SKM-1 treated with dmso at 0.1 percent for 144 hours (cell line): ENCODE measurements at regions not wholly inside any gene's neighbourhood (a gene's known extent, or its start where the extent isn't known, plus 50 kb on each side); places are given as distances from the start of the nearest gene placed in this dataset.
"Not testable (repeated sequence)": the region's sequence is repeated elsewhere in the genome, so short reads cannot be mapped to it uniquely, and the experiment has no call there.

Source experiments
- DNase-seq: peaks from one replicate; lab custom pipeline; 2025; ENCODE audit not compliant: unreplicated experiment; lab: John Stamatoyannopoulos, UW

- no peak for DNase-seq
Observed at GRCh38 chr12:70008944-70009343, 183.9 kb downstream of the MYRFL start.

GRCh38 chr12:70011353-70011752 lies 186.3 kb downstream of the MYRFL start:
- DNase-seq, result no peak

DNA sequence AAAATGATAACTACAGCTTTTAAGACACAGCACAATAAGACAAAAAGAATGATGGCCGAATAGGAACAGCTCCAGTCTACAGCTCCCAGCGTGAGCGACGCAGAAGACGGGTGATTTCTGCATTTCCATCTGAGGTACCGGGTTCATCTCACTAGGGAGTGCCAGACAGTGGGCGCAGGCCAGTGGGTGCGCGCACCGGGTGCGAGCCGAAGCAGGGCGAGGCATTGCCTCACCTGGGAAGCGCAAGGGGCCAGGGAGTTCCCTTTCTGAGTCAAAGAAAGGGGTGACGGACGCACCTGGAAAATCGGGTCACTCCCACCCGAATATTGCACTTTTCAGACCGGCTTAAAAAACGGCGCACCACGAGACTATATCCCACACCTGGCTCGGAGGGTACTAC lies 188.0 kb downstream of the MYRFL start:
- not testable (repeated sequence) for DNase-seq

DNA sequence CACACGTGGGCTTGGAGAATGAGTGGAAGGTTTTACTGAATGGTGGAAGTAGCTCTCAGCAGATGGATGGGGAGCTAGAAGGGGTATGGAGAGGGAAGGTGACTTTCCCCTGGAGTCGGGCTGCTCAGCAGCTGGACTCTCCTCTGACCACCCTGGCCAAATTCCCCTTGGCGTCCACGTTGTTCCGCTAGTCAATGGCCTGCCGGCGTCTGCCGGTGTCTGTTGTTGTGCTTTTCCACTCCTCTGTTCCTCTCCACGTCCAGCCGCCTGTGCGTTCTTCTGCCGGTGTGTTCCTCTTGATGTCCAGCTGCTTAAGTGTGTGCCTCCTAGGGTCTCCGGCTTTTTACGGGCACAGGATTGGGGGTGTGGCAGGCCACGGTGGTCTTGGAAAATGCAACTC lies 203.5 kb downstream of the MYRFL start:
- no peak for DNase-seq

DNA sequence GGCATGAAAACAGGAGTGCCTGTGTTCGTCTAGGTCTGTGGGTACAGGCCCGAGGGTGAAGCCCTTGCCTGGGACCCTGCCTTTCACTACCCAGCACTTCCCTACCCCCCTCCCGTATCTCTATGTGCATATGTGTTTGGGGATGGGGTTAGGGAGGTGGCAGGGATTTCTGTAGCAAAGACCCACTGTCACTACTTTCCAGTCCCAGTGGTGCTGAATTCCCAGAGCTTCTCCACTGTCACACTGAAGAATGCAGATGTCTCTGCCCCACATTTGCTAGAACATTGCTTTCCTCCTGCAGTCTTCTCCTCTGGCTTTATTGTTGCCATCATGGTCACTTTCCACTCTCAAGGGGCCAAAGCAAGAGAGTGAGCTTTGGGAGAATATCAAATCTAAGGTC lies 203.9 kb downstream of the MYRFL start:
- no peak for DNase-seq

DNA sequence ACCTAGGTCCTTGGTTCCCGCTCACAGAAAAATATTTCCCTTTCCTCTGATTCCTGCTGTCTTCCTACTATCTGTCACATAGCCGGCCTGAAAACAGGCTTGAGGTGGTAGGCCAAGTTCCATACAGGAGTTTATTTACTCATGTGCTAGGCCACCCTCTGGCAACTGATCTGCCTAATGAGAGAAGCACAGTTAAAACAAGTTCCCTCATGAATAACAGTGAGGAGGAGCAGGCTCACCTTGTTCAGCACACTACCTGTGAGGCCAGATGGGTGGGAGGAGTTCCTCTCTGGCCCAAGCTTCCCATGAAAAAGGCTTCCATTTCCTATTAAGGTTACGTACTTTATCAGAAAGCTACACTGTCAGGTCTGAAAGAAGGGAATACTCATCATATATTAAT lies 206.0 kb downstream of the MYRFL start:
- no peak for DNase-seq

DNA sequence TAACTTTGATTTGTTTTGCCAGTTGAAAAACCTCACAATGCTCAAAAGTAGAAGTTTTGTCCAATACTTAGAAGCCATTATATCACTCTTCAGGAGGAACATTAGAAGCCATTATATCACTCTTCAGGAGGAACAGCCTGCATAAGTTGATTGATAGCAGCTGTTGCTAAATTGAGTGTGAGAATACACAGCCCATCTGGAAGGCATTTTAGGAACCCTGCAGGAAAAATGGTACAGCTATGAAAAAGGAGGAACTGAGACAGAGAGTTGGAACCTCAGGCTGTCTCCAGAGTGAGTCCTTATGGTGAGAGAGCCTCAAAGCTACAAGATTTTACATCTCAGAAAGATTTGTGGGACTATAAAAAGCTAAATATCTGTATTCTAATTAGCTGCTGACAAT lies 207.0 kb downstream of the MYRFL start:
- DNase-seq, result no peak

DNA sequence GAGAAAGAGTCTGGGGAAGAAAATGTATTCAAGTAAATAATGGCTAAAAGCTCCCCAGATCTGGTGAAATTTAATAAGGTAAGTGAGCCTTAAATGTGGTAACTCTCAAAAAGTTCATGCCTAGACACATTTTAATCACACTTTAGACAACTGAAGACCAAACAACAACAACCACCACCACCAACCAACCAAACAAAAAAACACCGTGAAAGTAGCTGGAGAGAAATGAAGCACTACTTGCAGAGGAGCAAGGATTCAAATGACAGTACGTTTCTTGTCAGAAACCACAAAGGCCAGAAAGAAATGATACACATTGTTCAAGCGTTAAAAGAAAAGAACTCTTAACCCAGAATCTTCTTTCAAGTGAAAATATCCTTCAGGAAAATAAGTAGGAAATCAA lies 208.3 kb downstream of the MYRFL start:
- DNase-seq, result no peak

- DNase-seq, result no peak
Observed at GRCh38 chr12:70040141-70040540, 203.1 kb upstream of the CNOT2 start.

GRCh38 chr12:70042675-70043074 lies 200.6 kb upstream of the CNOT2 start:
- DNase-seq, result no peak

- DNase-seq, result no peak
Observed at GRCh38 chr12:70043490-70044138, 199.6 kb upstream of the CNOT2 start.

DNA sequence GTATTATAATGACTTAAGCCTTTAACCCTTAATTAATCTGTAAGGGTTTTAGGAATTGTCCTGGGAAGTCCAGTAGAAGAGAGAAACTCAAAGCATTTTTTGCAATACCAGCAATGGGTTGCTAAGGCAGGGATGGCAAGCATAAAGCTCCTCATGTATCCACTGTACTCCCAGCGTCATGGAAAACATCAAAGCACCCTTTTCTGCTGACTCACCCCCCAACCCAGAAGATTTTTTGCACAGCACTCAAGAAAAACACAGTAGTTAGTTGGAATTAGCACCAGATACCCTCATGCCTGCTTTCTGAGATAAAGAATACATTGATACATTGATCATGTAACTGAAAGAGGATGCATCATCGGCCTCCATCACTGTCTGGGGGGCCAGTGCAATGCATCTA lies 199.1 kb upstream of the CNOT2 start:
- no peak for DNase-seq

DNA sequence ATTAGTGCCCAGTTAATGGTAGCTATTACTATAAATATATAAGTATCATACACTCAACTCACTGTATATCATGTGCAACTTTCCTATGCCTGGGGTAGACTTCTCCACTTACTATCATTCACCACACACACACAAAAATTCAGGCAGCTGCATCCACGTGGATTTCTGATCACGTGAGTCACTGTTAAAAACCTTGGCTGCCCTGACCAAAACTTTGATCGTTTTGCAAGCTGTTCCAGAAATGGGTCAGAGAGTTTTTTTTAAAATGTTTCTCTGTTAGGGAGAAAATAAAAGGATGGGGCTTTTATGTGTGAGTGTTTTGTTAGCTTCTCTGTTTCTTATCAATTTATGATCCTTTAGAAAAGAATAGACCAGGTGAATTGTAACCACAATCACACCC lies 198.2 kb upstream of the CNOT2 start:
- DNase-seq, result no peak

DNA sequence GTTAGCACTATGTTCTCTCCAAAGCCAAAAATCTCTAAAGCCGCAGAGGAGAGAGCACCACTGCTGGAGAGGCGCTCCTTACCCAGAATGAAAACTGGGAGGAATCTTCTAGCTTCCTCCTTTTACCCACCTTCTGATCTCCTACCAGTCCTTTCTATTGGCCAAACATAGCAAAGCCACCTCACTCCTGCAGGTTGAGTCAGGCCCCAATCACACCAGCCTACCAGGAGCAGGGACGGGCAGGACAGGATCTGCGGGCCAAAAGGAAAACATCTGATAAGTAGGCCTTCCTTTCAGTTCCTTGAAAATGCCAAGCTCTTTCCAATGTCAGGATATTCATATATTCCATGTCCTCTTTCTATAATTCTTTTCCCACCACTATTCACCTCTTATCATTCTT lies 197.7 kb upstream of the CNOT2 start:
- no peak for DNase-seq

GRCh38 chr12:70048521-70049250 lies 194.5 kb upstream of the CNOT2 start:
- no peak for DNase-seq

DNA sequence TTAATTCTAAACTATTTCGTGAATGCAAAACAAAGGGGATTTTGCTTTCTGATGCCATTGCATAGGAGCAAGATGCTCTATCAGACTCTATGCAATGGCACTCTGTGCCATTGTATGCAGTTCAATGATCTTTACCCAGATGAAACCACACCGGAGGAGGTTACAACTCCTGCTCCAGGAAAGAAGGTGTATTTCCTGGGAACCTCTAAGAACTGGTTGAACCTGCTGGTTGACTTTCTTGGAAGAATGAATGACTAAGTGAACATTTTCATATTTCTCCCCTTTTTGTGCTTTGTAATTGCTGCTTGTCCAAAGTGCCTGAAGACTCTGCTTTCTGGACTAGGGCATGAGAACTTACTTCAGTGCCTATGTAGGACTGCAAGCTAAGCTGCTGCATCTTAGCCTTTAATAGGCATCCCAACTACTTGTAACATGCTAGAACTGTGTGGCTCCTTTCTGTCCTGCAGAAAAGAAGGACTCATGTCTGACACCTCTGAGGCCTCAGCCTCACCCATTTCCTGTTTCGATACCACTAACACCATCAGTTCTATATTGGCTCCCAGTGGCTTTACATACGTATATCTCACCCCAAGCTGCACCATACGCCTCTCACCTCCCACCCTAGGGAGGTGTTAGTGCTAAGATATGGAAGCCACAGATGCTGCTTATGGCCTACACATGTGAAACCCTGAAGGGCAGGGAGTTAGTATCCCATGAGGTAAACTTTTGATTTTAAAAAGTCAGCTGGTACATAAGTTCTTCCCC lies 193.5 kb upstream of the CNOT2 start:
- peak; percentile 3 for DNase-seq

GRCh38 chr12:70052476-70052875 lies 190.8 kb upstream of the CNOT2 start:
- no peak for DNase-seq

- peak; percentile 58 for DNase-seq
Observed at GRCh38 chr12:70052931-70053497, 190.2 kb upstream of the CNOT2 start.

- DNase-seq, result no peak
Observed at GRCh38 chr12:70059373-70059772, 183.9 kb upstream of the CNOT2 start.

DNA sequence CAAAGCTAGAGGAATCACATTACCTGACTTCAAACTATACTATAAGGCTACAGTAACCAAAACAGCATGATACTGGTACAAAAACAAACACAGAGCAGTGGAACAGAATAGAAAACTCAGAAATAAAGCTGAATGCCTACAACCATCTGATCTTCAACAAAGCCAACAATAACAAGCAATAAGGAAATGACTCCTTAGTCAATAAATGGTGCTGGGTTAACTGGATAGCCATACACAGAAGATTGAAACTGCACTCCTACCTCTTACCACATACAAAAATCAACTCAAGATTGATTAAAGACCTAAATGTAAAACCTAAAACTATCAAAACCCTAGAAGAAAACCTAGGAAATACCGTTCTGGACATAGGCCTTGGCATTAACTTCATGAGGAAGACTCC lies 182.6 kb upstream of the CNOT2 start:
- DNase-seq, result no peak

DNA sequence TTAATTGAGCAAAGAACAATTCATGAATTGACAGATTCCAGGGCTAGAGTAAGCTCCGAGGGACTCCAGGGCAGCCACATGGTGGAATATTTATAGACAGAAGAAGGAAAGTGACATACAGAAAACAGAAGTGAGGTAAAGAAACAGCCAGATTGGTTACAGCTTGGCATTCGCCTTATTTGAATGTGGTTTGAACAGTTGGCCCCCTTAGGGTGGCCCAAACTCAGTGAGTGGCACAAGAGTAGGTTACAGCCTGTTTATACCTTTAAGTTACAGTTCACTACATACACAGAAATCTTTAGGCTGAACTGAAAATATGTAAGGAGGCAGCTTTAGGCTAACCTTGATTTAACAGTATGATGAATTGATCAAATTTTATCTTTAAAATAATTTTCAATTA lies 174.5 kb upstream of the CNOT2 start:
- no peak for DNase-seq
